Cardiac fibroblast (primary cell): ENCODE measurements at regions not wholly inside any gene's neighbourhood (a gene's known extent, or its start where the extent isn't known, plus 50 kb on each side); places are given as distances from the start of the nearest gene placed in this dataset.

Experiments used
- DNase-seq, 2 donors: peaks; one replicate each; pipeline versions ENCODE4 v3.0.0 to v3.0.0-alpha.2; 2010; ENCODE audit warnings: low read depth in 2 of 2
- H3K4me3 ChIP-seq, 2 donors: replicated peaks in 1 of 2; 1 replicate in 1 of 2; 2 replicates in 1 of 2; pipeline ENCODE4 v1.5.1; 2011; ENCODE audit warnings: low read depth in 2 of 2, low read length in 2 of 2, mild to moderate bottlenecking in 2 of 2, moderate library complexity in 1 of 2
- TF ChIP-seq, protein P1 (sequence below): IDR thresholded peaks from one replicate; pipeline ENCODE4 v1.5.1; 2011; ENCODE audit warnings: low read depth, mild to moderate bottlenecking, low read length, inconsistent platforms

DNA sequence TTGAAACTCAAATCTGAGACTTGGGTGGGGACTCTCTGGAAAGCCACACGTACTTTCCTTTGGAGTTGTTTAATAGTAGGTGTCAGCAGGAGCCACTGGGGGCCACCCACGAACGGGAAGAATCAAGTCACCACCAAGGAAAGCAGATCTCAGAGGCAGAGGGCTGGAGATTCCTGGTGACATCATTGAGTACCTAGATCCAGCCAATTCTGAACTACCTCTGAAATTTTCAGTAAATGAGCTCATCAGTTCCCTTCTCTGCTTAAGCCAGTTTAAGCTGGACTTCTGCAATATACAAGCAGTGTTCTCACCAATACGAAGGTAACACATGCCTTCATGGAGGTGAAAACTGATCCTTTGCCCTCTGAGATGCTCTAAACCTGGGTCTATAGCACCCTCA lies 99.3 kb upstream of the SORCS3 start:
- H3K4me3 ChIP-seq: no peak overlapping the region
- no peak for DNase-seq
- TF ChIP-seq, protein P1, sequence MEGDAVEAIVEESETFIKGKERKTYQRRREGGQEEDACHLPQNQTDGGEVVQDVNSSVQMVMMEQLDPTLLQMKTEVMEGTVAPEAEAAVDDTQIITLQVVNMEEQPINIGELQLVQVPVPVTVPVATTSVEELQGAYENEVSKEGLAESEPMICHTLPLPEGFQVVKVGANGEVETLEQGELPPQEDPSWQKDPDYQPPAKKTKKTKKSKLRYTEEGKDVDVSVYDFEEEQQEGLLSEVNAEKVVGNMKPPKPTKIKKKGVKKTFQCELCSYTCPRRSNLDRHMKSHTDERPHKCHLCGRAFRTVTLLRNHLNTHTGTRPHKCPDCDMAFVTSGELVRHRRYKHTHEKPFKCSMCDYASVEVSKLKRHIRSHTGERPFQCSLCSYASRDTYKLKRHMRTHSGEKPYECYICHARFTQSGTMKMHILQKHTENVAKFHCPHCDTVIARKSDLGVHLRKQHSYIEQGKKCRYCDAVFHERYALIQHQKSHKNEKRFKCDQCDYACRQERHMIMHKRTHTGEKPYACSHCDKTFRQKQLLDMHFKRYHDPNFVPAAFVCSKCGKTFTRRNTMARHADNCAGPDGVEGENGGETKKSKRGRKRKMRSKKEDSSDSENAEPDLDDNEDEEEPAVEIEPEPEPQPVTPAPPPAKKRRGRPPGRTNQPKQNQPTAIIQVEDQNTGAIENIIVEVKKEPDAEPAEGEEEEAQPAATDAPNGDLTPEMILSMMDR: no peak

DNA sequence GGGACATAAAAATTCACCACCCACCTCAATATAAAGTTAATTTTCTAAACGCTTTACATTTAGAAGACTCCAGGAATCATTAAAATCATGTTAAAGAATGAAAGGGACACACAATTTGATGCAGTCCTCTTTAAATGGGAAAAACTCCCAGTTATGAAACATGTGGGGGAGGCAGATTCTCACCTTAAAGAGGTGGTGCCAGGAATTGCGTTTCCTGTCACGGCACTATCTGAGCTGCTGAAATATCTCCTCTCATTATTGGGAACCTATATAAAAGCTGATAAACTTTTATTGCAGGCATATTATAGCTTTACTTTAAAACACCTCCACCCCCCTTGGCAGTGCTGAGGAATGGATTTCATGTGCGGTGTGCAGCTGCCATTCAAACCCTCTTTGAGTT lies 94.8 kb upstream of the SORCS3 start:
- TF ChIP-seq, protein P1: no peak
- H3K4me3 ChIP-seq: no peak overlapping the region
- no peak for DNase-seq

DNA sequence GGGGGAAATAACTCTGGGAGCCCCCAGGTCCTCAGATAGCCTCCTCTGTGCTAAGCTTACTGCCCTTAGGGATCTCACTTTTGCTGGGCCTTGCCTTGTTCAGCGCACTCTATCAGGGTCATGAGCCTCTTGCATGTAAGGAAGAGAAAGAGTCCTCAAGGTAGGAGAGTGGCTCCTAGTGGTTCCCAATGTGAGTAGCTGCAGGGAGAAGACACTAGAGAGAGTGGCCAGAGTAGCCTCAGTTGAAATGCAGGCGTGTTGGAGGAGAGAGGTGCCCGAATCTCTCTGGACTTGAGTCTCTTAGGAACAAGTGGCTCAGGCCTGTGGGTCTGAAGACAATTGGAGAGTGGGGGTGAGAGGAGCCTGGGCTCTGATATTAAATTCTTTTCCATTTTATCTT lies 94.3 kb upstream of the SORCS3 start:
- DNase-seq: no peak
- TF ChIP-seq, protein P1: no peak
- no peak overlapping the region for H3K4me3 ChIP-seq

DNA sequence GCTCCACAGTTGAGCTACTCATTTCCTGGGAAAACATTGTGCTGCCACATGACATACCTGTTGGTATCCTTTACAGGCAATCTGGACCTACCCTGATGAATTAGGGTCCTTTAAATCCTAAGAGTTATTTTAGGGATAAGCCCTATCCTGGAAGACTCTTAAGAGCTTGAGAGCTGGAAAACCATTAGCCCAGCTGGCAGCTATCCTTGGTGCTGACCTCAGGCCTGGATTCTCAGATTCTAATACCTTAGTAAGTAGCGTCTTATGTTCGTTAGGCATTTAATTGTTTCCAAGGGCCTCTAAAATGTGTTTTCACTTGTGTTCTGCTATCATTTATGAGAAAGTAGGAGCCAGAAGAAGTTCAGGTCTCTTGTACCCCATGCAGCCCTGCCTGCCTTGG lies 93.0 kb upstream of the SORCS3 start:
- H3K4me3 ChIP-seq: no peak overlapping the region
- TF ChIP-seq, protein P1: no peak
- peak; percentile 3 to 19 for DNase-seq

DNA sequence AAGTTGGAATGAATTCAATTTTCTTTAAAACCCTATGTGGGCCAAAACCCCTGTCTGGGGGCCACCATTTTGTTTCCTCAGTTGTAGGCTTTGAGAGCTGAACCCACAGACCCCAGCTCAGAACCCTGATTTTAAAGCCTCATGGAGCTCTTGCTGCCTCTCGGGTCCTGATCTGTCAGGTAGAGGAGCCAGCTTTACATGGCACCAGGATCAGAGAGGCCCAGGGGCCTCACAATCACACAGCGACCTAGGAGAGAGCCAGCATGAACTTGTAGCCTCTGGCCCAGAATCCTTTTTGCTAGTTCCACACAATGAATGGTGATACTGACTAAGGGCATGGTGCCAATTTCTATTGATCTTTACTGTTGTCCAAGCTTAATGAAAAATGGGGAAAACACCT lies 84.3 kb upstream of the SORCS3 start:
- TF ChIP-seq, protein P1: no peak
- no peak for DNase-seq
- no peak overlapping the region for H3K4me3 ChIP-seq

DNA sequence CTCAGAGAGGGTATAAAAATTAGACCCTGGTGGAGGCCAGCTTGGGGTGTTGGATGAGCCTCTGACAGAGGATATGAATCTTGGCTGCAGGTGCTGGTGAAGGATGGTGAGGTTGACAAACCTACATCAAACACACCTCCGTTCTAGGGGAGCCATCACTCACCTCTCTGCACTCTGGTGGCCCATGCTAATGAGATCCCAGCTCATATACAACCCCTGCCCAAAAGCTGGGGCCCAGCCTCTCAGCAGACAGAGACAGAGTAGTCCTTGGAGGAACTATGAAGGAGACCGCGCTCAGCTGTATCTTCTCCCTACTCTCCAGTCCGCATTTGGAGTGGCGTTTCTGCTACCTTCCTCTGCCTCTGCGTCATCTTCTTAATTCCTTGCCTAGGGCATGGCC lies 83.1 kb upstream of the SORCS3 start:
- TF ChIP-seq, protein P1: no peak
- no peak for DNase-seq
- H3K4me3 ChIP-seq: no peak overlapping the region

DNA sequence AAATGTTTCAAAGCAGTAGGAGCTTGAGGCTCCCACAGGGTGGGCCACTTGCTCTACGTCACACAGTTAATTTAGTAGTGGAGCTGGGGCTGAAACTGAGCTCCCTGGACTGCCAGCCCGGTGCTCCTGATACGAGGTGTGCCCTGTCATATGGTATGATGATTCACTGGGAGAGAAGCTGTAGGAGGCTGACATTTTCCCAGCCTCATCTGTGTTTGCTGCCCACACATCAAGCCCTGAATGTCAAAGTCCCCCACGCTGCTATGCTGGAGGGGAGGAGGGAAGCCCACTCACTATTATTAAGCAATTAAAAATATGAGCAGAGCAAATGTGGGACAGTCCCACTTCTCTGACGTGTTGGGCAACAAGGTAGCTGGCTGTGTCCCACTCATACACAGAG lies 81.2 kb upstream of the SORCS3 start:
- no peak for DNase-seq
- no peak overlapping the region for H3K4me3 ChIP-seq
- TF ChIP-seq, protein P1: no peak
